ENCODE measurements at regions not wholly inside any gene's neighbourhood (a gene's known extent, or its start where the extent isn't known, plus 50 kb on each side); places are given as distances from the start of the nearest gene placed in this dataset.

DNA sequence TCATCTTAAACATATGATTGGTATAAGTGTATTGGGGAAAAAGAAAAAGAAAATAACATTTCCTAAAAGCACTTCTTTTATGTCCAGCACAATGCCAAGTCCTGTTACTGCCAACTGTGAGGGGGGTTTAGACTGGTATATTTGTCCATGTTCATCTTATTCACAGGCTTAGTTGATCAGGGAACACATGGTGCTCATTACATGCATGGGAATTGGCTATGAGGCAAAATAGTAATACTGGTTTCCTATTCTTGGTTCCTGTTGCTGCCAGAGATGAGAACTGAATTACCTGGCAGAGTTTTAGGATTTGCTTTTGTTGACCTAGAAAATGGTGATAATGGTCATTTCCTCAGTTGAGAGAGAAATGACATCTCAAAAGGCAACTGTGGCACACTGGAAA is 398.8 kb downstream of the DUSP10 start:
- Mint-ChIP-seq H3K9me3 (no peaks in the 10 kb centered on the region), H3K27me3 (peaks cover 4% of the 10 kb centered on the region), H3K36me3 (no peaks in the 10 kb centered on the region), H3K4me3 (no peak overlapping the region), H3K4me1 (no peaks in the 10 kb centered on the region), H3K27ac (no peak overlapping the region)

DNA sequence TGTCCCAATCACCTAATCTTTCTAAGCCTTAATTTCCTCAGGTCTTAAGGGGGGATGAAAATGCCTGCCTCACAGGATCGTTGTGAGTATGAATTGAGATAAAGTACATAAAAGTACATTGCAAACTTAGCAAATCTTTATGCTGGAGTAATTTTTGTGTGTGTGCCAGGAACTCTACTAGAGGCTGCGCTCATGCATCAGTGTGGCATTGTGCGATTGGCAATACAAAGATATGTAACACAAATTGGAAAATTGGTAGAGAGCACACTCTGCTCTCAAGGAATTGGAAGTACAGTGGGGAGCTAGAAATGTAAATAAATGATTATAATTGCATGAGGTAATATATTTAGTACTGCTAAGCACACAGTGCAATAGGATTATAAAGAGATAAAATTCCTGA is 398.3 kb downstream of the DUSP10 start:
- Mint-ChIP-seq H3K4me1 (no peaks in the 10 kb centered on the region), H3K27me3 (peaks cover 6% of the 10 kb centered on the region), H3K9me3 (no peaks in the 10 kb centered on the region), H3K36me3 (no peaks in the 10 kb centered on the region), H3K4me3 (no peak overlapping the region), H3K27ac (no peak overlapping the region)

DNA sequence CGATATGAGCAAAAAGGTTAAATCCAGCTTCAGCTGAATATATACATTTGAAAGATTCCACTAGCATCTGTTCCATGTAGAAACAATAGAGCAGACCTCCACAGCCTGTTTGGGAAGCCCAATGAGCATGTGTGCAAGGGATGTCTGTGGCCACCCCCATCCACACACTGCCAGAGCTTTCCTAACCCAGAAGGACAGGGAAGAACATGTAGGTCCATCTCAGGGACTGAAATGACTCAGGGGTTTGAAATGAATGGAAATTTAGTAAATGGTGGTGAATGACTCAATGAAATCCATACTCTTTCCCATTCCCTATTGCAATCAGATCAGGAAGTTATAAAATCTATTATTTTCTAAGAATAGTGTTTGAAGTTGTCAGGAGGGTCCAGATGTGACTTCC is 397.2 kb downstream of the DUSP10 start:
- no peak overlapping the region for H3K4me3 Mint-ChIP-seq
- H3K36me3 Mint-ChIP-seq, result no peaks in the 10 kb centered on the region
- H3K27me3 Mint-ChIP-seq, result peaks cover 6% of the 10 kb centered on the region
- H3K27ac Mint-ChIP-seq, result no peak overlapping the region
- H3K9me3 Mint-ChIP-seq, result no peaks in the 10 kb centered on the region
- no peaks in the 10 kb centered on the region for H3K4me1 Mint-ChIP-seq

DNA sequence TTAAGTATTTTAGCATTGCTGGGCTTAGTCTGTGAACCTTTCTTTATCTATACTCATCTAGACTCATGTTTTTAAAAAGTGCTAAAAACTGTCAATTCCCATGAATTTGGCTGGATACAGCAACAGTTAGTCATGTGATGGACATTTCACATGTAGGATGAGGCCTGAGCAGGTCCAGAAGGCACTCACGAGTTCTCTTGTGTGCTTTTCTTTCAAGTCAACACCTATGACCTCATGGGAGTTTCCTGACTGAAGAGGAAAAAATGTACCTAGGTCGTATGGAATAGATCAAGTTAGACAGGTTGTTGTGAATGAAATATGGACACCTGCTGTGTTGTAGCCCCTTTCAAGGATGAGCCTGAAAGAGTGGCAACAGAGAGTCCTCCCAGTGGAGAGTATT is 394.2 kb downstream of the DUSP10 start:
- Mint-ChIP-seq H3K4me3 (no peak overlapping the region), H3K4me1 (no peaks in the 10 kb centered on the region), H3K27ac (no peak overlapping the region), H3K9me3 (no peaks in the 10 kb centered on the region), H3K36me3 (no peaks in the 10 kb centered on the region), H3K27me3 (peaks cover 2% of the 10 kb centered on the region)

DNA sequence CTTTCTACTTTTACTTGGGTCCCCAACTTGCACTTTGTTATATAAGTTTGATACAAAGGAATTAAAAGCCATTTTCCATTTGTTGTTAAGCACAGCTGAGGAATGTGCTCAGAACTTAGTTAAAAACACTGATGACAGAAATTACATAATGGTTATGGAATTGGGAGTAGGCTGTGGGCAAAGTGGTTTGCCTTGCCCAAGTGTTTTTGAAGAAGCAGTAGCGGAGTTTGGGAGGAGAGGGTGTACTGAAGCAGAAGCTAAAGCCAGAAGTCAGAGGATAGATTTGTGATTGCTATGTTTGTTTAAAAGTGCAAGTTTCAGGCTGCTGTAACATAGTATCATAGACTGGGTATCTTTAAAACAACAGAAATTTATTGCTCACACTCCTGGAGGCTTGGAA is 391.8 kb downstream of the DUSP10 start:
- Mint-ChIP-seq H3K36me3 (no peaks in the 10 kb centered on the region), H3K9me3 (no peaks in the 10 kb centered on the region), H3K27ac (no peak overlapping the region), H3K27me3 (peaks cover 4% of the 10 kb centered on the region), H3K4me3 (no peak overlapping the region), H3K4me1 (no peaks in the 10 kb centered on the region)

DNA sequence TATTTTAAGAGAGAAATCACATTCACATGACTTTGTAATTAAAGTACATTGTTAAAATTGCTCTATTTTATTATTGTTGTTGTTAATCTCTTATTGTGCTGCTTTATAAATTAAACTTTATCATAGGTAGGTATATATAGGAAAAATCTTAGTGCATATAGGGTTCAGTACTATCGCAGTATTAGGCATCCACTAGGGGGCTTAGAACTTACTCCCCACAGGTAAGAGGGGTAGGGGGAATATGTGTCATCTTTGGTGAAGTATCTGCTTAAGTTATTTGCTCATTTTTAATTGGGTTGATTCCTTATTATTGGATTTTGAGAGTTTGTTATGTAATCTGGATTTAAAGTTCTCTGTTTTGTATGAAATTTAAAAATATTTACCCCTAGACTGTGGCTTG is 385.2 kb downstream of the DUSP10 start:
- Mint-ChIP-seq H3K36me3 (no peaks in the 10 kb centered on the region), H3K9me3 (no peaks in the 10 kb centered on the region), H3K4me3 (no peak overlapping the region), H3K27me3 (peaks cover 16% of the 10 kb centered on the region), H3K27ac (no peak overlapping the region), H3K4me1 (no peaks in the 10 kb centered on the region)

DNA sequence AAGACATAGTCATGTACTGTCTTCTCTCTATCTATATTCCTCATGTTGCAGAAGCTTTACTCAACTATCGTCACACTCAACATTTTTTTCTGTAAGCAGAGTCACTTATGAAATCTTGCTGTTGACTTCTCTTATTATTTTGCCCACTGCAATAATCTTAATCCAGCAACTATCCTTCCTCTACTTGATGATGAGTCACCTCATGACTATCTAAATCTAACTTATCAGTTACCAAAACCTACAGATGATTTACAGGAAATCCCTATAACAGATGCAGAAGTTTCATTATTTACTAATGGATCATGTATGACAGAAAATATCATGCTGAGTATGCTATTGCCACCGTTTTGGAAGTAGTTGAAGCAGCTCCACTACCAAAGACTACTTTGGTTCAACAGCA is 378.9 kb downstream of the DUSP10 start:
- no peak overlapping the region for H3K4me3 Mint-ChIP-seq
- H3K36me3 Mint-ChIP-seq, result no peaks in the 10 kb centered on the region
- H3K27ac Mint-ChIP-seq, result no peak overlapping the region
- no peaks in the 10 kb centered on the region for H3K4me1 Mint-ChIP-seq
- H3K9me3 Mint-ChIP-seq, result no peaks in the 10 kb centered on the region
- H3K27me3 Mint-ChIP-seq, result peaks cover 15% of the 10 kb centered on the region

DNA sequence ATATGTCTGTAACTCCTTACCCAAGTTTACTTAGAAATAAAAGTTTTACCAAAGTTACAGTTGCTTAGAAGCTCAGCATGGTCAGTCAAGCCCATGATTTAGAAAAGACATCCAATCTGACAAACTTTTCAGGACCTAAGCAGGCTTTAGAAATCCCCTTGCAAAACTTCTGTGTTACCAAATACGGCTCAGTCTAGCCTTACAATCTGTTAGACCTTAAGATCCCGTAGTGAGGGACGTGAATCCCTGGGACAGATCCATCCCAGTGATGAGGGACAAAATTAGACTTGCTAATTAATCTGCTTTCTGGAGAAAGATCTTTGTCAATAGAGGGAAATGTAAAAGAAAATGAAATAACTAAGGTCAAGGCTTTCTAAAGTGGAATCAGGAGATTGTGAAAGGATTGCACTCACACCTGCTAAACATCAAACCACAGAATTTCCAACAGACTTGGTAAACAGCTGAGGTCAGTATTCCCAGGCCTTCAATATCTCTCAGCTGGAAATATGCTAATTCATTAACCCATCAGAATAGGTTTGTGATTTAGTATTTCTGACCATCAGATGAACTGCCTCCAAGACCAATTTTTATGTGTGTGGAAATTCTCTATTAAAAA is 375.3 kb downstream of the DUSP10 start:
- Mint-ChIP-seq H3K36me3 (no peaks in the 10 kb centered on the region), H3K4me3 (no peak overlapping the region), H3K9me3 (peaks cover 5% of the 10 kb centered on the region), H3K4me1 (no peaks in the 10 kb centered on the region), H3K27ac (no peak overlapping the region), H3K27me3 (peaks cover 4% of the 10 kb centered on the region)

DNA sequence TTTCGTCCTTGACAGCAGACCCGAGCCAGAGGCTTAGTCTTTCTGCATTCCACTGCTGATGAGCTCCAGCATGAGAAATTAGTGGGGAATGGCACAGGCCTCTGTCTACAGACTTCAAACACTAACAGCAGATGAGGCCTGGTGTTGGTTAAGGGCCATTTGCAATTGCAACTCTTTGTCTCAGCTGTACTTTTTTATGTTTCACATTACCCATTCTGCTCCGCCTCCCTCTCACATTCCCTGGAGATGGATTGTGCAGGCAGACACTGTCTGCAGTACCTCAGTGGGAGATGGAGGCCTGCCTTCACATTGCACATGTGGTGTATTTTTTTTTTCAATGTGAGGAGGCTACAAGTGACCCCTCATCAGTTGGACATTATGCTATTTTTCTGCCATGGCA is 370.2 kb downstream of the DUSP10 start:
- Mint-ChIP-seq H3K27ac (no peak overlapping the region), H3K4me3 (no peak overlapping the region), H3K27me3 (peaks cover 6% of the 10 kb centered on the region), H3K9me3 (peaks cover 5% of the 10 kb centered on the region), H3K4me1 (no peaks in the 10 kb centered on the region), H3K36me3 (no peaks in the 10 kb centered on the region)

DNA sequence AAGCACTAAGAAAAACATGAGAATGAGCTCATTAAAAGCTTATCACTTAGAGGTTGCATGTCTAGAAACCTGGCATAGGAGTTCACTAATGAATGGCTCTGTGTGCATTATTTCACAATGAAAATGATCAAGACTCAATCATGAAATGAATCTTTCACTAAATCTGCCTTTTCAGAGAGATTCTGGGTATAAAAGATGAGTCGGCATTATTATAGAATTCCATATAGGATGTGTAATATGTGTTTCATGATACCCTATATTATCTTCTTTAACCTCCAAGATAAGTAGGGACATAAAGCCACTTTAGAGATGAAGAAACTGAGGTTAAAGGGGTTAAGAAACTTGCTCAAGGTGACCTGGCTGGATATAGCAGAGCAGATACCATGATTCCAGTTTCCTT is 368.1 kb downstream of the DUSP10 start:
- H3K9me3 Mint-ChIP-seq, result peaks cover 3% of the 10 kb centered on the region
- H3K27me3 Mint-ChIP-seq, result peaks cover 6% of the 10 kb centered on the region
- H3K36me3 Mint-ChIP-seq, result no peaks in the 10 kb centered on the region
- no peak overlapping the region for H3K27ac Mint-ChIP-seq
- H3K4me1 Mint-ChIP-seq, result no peaks in the 10 kb centered on the region
- no peak overlapping the region for H3K4me3 Mint-ChIP-seq

DNA sequence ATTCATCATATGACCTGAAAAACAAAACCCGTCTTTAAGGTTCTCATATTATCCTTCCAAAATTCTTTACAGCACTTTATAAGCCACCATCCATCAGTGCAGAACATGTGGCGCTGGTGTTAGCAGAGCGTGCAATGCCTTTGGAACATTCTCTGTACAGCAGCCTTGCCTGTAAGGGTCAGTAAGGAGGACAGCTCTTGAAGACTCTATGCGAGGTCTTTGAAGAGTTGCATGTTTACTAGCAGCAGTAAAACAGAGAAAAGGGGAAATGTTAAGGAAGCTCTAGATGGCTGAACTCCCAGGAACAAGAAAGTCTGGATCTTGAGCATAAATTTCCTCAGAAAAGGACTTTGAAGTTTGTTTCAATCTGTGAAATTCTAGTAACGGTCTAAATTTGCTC is 365.6 kb downstream of the DUSP10 start:
- no peaks in the 10 kb centered on the region for H3K36me3 Mint-ChIP-seq
- H3K4me3 Mint-ChIP-seq, result no peak overlapping the region
- H3K4me1 Mint-ChIP-seq, result no peaks in the 10 kb centered on the region
- no peak overlapping the region for H3K27ac Mint-ChIP-seq
- H3K9me3 Mint-ChIP-seq, result no peaks in the 10 kb centered on the region
- H3K27me3 Mint-ChIP-seq, result peaks cover 5% of the 10 kb centered on the region

DNA sequence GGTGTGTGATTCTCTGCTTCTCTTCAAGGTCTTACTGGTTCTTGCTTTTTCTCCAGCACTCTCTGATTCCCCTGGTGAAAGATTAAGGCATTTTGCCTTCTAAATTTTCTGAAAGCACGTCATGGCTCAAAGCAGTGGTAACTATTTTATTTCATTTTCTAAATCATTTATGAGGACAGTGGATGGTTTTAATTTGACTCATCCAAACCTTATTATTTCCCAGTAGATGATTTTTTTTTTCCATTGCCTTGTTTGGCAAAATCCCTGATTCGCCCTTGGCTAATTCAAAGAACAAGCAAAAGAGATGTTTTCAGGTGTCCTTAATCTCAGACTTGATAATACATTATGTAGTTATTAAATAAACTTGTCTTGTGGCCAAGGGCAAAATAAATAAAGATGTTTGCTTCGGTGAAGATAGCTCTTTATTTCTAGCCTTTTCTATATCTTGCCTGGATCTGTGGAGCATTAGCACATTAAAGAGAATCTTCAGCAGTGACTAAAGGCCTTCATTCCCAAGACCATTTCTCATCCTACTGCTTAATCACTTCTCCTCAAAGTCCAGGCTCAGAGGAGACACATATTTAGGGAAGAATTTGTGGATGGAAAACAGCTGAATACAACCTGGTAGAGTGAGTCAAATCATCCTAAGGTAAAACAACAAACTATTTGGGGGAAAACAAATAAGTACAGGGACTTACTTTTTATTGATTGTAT is 359.8 kb downstream of the DUSP10 start:
- no peaks in the 10 kb centered on the region for H3K4me1 Mint-ChIP-seq
- no peaks in the 10 kb centered on the region for H3K9me3 Mint-ChIP-seq
- H3K27ac Mint-ChIP-seq, result no peak overlapping the region
- H3K36me3 Mint-ChIP-seq, result no peaks in the 10 kb centered on the region
- peaks cover 3% of the 10 kb centered on the region for H3K27me3 Mint-ChIP-seq
- no peak overlapping the region for H3K4me3 Mint-ChIP-seq

DNA sequence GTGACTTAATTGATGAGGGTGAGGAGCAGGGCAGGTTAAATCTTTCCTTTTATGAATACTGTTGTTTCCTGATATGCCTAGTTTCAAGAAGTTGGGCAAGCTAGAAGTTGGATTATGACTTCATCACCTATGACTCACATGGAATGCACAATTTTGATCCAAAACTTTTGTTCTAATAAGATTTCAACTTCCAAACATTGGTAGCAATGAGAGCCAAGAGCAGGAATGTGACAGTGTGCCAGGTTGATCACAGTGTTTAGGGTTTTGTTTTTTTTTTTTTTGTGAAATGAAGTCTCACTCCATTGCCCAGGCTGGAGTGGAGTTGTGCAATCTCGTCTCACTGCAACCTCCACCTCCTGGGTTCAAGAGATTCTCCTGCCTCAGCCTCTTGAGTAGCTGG is 349.4 kb downstream of the DUSP10 start:
- Mint-ChIP-seq H3K36me3 (no peaks in the 10 kb centered on the region), H3K27me3 (peaks cover 17% of the 10 kb centered on the region), H3K9me3 (no peaks in the 10 kb centered on the region), H3K4me3 (no peak overlapping the region), H3K27ac (no peak overlapping the region), H3K4me1 (no peaks in the 10 kb centered on the region)

DNA sequence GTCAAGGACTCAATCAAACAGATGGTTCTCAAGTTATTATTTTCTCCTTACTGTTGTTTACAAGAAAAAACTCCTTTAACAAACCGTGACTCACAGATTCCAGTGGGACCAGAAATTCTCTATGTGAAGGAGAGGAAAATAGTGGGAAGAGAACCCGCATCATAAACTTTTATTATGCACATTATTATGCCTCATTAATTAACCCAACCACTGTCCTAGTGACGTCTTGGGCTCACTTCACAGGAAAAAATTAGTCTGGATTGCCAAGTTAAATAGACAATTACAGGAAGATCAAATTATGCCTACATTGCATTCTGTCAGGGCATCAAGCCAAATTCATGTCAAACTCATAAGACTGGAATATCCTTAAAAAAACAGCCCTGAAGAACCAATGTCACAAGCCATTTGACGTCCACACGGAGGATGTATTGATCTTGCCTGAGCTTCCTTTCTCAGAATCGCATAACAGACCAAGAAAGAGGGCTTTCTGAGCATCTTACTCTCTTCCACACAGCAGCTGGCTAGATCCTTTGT is 347.8 kb downstream of the DUSP10 start:
- peaks cover 2% of the 10 kb centered on the region for H3K9me3 Mint-ChIP-seq
- no peak overlapping the region for H3K27ac Mint-ChIP-seq
- H3K4me1 Mint-ChIP-seq, result no peaks in the 10 kb centered on the region
- H3K27me3 Mint-ChIP-seq, result peaks cover 21% of the 10 kb centered on the region
- H3K36me3 Mint-ChIP-seq, result no peaks in the 10 kb centered on the region
- H3K4me3 Mint-ChIP-seq, result no peak overlapping the region

DNA sequence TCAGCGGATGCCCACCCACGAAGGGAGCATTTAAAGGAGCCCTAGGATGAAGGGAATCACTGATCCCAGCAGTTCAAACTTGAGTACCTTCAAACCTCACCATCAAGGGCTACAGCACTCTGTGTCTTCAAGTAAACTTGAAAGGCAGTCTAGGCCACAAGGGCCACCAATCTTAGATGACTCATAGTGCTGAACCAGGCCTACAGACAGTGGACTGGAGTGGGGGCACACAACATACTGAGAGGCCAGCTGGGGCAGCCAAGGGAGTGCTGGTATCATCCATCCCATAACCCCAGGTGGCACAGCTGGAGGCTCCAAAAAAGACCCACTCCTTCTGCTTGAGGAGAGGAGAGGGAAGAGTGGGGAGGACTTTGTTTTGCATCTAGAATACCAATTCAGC is 345.4 kb downstream of the DUSP10 start:
- H3K4me1 Mint-ChIP-seq, result no peaks in the 10 kb centered on the region
- H3K27ac Mint-ChIP-seq, result no peak overlapping the region
- H3K9me3 Mint-ChIP-seq, result peaks cover 15% of the 10 kb centered on the region
- no peaks in the 10 kb centered on the region for H3K36me3 Mint-ChIP-seq
- H3K4me3 Mint-ChIP-seq, result no peak overlapping the region
- H3K27me3 Mint-ChIP-seq, result peaks cover 22% of the 10 kb centered on the region

DNA sequence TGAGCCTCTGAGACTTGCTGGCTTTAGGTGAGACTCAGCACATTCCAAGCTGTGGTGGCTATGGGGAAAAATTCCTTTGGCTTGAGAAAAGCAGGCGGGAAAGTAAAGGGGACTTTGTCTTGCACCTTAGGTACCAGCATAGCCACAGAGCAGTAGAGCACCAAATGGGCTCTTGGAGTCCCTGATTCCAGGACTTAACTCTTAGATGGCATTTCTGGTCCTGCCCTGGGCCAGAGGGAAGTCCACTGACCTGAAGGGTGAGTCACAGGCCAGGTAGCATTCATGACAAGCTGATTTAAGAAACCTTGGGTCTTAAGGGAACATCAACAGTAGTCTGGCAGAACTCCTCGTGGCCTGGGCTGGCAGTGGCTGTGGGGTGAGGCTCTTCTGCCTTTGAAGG is 344.7 kb downstream of the DUSP10 start:
- H3K27ac Mint-ChIP-seq, result peak overlapping the region; percentile 26
- H3K36me3 Mint-ChIP-seq, result no peaks in the 10 kb centered on the region
- peaks cover 15% of the 10 kb centered on the region for H3K9me3 Mint-ChIP-seq
- no peaks in the 10 kb centered on the region for H3K4me1 Mint-ChIP-seq
- H3K27me3 Mint-ChIP-seq, result peaks cover 24% of the 10 kb centered on the region
- no peak overlapping the region for H3K4me3 Mint-ChIP-seq

DNA sequence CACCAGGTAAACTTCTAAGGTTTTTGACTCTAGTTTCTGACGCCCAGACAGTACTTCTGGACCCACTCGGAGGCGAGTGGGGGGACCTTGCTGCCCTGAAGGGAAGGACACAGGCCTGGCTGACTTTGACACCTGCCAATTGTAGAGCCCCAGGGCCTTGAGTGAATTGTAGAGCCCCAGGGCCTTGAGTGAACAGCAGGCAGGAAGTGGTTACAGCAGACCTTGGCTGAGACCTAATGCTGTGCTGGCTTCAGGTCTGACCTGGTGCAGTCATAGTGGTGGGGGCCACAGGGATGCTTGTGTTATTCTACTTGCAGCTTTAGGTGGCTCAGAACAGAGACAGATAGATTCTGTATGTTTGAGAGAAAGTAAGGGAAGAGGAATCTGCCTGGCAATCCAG is 344.3 kb downstream of the DUSP10 start:
- Mint-ChIP-seq H3K36me3 (no peaks in the 10 kb centered on the region), H3K27me3 (peaks cover 24% of the 10 kb centered on the region), H3K9me3 (peaks cover 15% of the 10 kb centered on the region), H3K27ac (no peak overlapping the region), H3K4me1 (no peaks in the 10 kb centered on the region), H3K4me3 (no peak overlapping the region)

Measured in activated naive CD4-positive, alpha-beta T cell treated with anti-CD3 and anti-CD28 coated beads, Interleukin-2, amount 50 U/mL, for 24 hours (primary cell).